Neutrophil (primary cell): ENCODE measurements at regions not wholly inside any gene's neighbourhood (a gene's known extent, or its start where the extent isn't known, plus 50 kb on each side); places are given as distances from the start of the nearest gene placed in this dataset.

Experiments
- H3K27ac ChIP-seq: fragments of 200-600 bp; sonication (generic); 2 replicates; pipeline ENCODE4 v1.5.1; 2016; ENCODE audit warnings: mild to moderate bottlenecking, moderate library complexity
- H3K27me3 ChIP-seq: fragments of 200-600 bp; sonication (generic); 2 replicates; pipeline ENCODE4 v1.6.0; 2016; ENCODE audit warnings: mild to moderate bottlenecking
- H3K36me3 ChIP-seq: fragments of 200-600 bp; sonication (generic); 2 replicates; pipeline ENCODE4 v1.5.1; 2017
- H3K4me1 ChIP-seq, 2 experiments: fragments of 200-600 bp in 1 of 2; sonication (generic) in 1 of 2; 1 replicate in 1 of 2; 2 replicates in 1 of 2; pipeline versions ENCODE4 v1.5.1 to v1.6.1; 2013 to 2016; ENCODE audit warnings: low read depth in 1 of 2, low read length in 1 of 2, mild to moderate bottlenecking in 1 of 2, moderate library complexity in 1 of 2; ENCODE audit not compliant: control insufficient read depth in 1 of 2, insufficient read depth in 1 of 2
- H3K4me3 ChIP-seq, 2 experiments: fragments of 200-600 bp in 1 of 2; sonication (generic) in 1 of 2; 1 replicate in 1 of 2; 2 replicates in 1 of 2; pipeline ENCODE4 v1.5.1; 2013 to 2016; ENCODE audit warnings: low read depth in 1 of 2, low read length in 1 of 2, mild to moderate bottlenecking in 1 of 2, moderate library complexity in 1 of 2
- H3K9me3 ChIP-seq: fragments of 200-600 bp; sonication (generic); 2 replicates; pipeline ENCODE4 v1.5.1; 2016
- CTCF ChIP-seq: fragments of 200-600 bp; sonication (generic); IDR thresholded peaks from 2 replicates; pipeline ENCODE4 v1.5.1; 2016; ENCODE audit warnings: antibody characterized with exemption

GRCh38 chr12:130247634-130248237 lies 85.5 kb downstream of the FZD10 start:
- Histone ChIP-seq H3K9me3 (no peaks in the 10 kb centered on the region), H3K27me3 (no peaks in the 10 kb centered on the region), H3K36me3 (no peaks in the 10 kb centered on the region), H3K4me1 (no peaks in the 10 kb centered on the region), H3K27ac (no peak overlapping the region), H3K4me3 (no peak overlapping the region)
- TF ChIP-seq CTCF: no peak

GRCh38 chr12:130249376-130249775 lies 87.1 kb downstream of the FZD10 start:
- TF ChIP-seq CTCF: no peak
- H3K4me1 ChIP-seq: no peaks in the 10 kb centered on the region
- no peak overlapping the region for H3K4me3 ChIP-seq
- H3K27me3 ChIP-seq: no peaks in the 10 kb centered on the region
- H3K27ac ChIP-seq: no peak overlapping the region
- H3K36me3 ChIP-seq: no peaks in the 10 kb centered on the region
- no peaks in the 10 kb centered on the region for H3K9me3 ChIP-seq

- no peak overlapping the region for H3K27ac ChIP-seq
- no peak overlapping the region for H3K4me3 ChIP-seq
- H3K9me3 ChIP-seq: no peaks in the 10 kb centered on the region
- no peaks in the 10 kb centered on the region for H3K4me1 ChIP-seq
- H3K27me3 ChIP-seq: no peaks in the 10 kb centered on the region
- no peak for TF ChIP-seq CTCF
- no peaks in the 10 kb centered on the region for H3K36me3 ChIP-seq
Observed at GRCh38 chr12:130251236-130251780, 86.4 kb upstream of the PIWIL1 start.

GRCh38 chr12:130253866-130254265 lies 83.8 kb upstream of the PIWIL1 start:
- Histone ChIP-seq H3K27ac (no peak overlapping the region), H3K36me3 (no peaks in the 10 kb centered on the region), H3K4me1 (no peaks in the 10 kb centered on the region), H3K9me3 (no peaks in the 10 kb centered on the region), H3K4me3 (no peak overlapping the region), H3K27me3 (no peaks in the 10 kb centered on the region)
- no peak for TF ChIP-seq CTCF

GRCh38 chr12:130254461-130255276 lies 83.0 kb upstream of the PIWIL1 start:
- no peak for TF ChIP-seq CTCF
- Histone ChIP-seq H3K27ac (no peak overlapping the region), H3K27me3 (no peaks in the 10 kb centered on the region), H3K4me1 (no peaks in the 10 kb centered on the region), H3K9me3 (no peaks in the 10 kb centered on the region), H3K4me3 (no peak overlapping the region), H3K36me3 (no peaks in the 10 kb centered on the region)
